ENCODE measurements at regions not wholly inside any gene's neighbourhood (a gene's known extent, or its start where the extent isn't known, plus 50 kb on each side); places are given as distances from the start of the nearest gene placed in this dataset.
"Not testable (repeated sequence)": the region's sequence is repeated elsewhere in the genome, so short reads cannot be mapped to it uniquely, and the experiment has no call there.

- H3K27ac ChIP-seq (ENCODE audit: low read depth, low read length) = no peak overlapping the region
- no peaks in the 10 kb centered on the region for H3K27me3 ChIP-seq (ENCODE audit: control insufficient read depth in 1 of 2, insufficient read depth in 2 of 2, low read length in 2 of 2)
- peaks cover 11 to 18% of the 10 kb centered on the region in 2 donors for H3K4me1 ChIP-seq (ENCODE audit: control insufficient read depth in 1 of 2, insufficient read depth in 2 of 2, low read length in 2 of 2)
- H3K4me3 ChIP-seq (ENCODE audit: low read depth in 1 of 2, low read length in 2 of 2) = no peak overlapping the region
- H3K9ac ChIP-seq (ENCODE audit: low read depth in 1 of 2, low read length in 2 of 2) = no peak overlapping the region
- no peaks in the 10 kb centered on the region for H3K9me3 ChIP-seq (ENCODE audit: control insufficient read depth in 1 of 2, low read length in 2 of 2)
- no peaks in the 10 kb centered on the region for H3K36me3 ChIP-seq (ENCODE audit: control insufficient read depth in 1 of 2, insufficient read depth in 2 of 2, low read length in 2 of 2)
Observed at GRCh38 chr6:40139447-40139846, 205.2 kb upstream of the MOCS1 start.

GRCh38 chr6:40138273-40138720 lies 204.0 kb upstream of the MOCS1 start:
- peaks cover 11 to 18% of the 10 kb centered on the region in 2 donors for H3K4me1 ChIP-seq (ENCODE audit: control insufficient read depth in 1 of 2, insufficient read depth in 2 of 2, low read length in 2 of 2)
- no peaks in the 10 kb centered on the region for H3K9me3 ChIP-seq (ENCODE audit: control insufficient read depth in 1 of 2, low read length in 2 of 2)
- no peaks in the 10 kb centered on the region for H3K27me3 ChIP-seq (ENCODE audit: control insufficient read depth in 1 of 2, insufficient read depth in 2 of 2, low read length in 2 of 2)
- no peak overlapping the region for H3K9ac ChIP-seq (ENCODE audit: low read depth in 1 of 2, low read length in 2 of 2)
- no peak overlapping the region for H3K27ac ChIP-seq (ENCODE audit: low read depth, low read length)
- no peaks in the 10 kb centered on the region for H3K36me3 ChIP-seq (ENCODE audit: control insufficient read depth in 1 of 2, insufficient read depth in 2 of 2, low read length in 2 of 2)
- H3K4me3 ChIP-seq (ENCODE audit: low read depth in 1 of 2, low read length in 2 of 2) = peak overlapping the region in 1 of 2 donors; percentile 23

- no peaks in the 10 kb centered on the region for H3K27me3 ChIP-seq (ENCODE audit: control insufficient read depth in 1 of 2, insufficient read depth in 2 of 2, low read length in 2 of 2)
- no peaks in the 10 kb centered on the region for H3K36me3 ChIP-seq (ENCODE audit: control insufficient read depth in 1 of 2, insufficient read depth in 2 of 2, low read length in 2 of 2)
- H3K9me3 ChIP-seq (ENCODE audit: control insufficient read depth in 1 of 2, low read length in 2 of 2) = no peaks in the 10 kb centered on the region
- H3K4me1 ChIP-seq (ENCODE audit: control insufficient read depth in 1 of 2, insufficient read depth in 2 of 2, low read length in 2 of 2) = peaks cover 11 to 18% of the 10 kb centered on the region in 2 donors
- no peak overlapping the region for H3K9ac ChIP-seq (ENCODE audit: low read depth in 1 of 2, low read length in 2 of 2)
- no peak overlapping the region for H3K4me3 ChIP-seq (ENCODE audit: low read depth in 1 of 2, low read length in 2 of 2)
- H3K27ac ChIP-seq (ENCODE audit: low read depth, low read length) = no peak overlapping the region
Observed at GRCh38 chr6:40135491-40136072, 201.3 kb upstream of the MOCS1 start.

DNA sequence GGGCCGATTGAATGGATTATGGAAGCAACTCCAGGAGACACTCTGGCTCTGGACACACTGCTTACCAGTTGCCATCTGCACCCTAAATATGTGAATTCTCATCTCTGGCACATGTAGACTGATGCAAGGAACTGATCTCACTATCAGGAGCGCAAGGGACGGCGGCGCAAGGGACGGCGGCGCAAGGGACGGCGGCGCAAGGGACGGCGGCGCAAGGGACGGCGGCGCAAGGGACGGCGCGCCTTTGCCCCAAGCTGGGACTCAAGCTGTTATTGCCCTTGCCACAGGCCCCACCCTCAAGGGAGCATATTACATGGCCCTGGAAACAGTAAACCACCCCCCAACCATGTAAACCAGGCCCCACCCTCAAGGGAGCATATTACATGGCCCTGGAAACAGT lies 199.7 kb upstream of the MOCS1 start:
- H3K9me3 ChIP-seq (ENCODE audit: control insufficient read depth in 1 of 2, low read length in 2 of 2); H3K4me3 ChIP-seq (ENCODE audit: low read depth in 1 of 2, low read length in 2 of 2); H3K36me3 ChIP-seq (ENCODE audit: control insufficient read depth in 1 of 2, insufficient read depth in 2 of 2, low read length in 2 of 2): not testable (repeated sequence)

DNA sequence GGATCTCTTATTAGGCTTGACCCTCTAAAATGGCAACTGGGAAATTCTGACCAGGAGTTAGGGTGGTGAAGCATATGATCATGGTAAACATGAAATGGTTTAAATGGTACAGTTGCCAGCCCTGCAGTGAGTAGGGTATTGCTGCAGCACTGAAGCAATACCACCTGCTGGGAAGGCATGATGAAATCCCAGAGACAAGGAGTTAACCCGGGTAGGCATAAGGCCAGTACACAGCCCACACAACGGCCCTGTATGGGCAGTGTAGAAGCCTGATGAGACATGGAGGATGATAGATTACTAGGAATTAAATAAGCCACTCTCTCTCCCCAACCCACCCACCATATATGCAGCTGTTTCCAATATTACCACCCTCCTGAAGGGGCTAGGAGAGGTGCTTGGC lies 197.4 kb upstream of the MOCS1 start:
- Histone ChIP-seq H3K36me3 (ENCODE audit: control insufficient read depth in 1 of 2, insufficient read depth in 2 of 2, low read length in 2 of 2) (no peaks in the 10 kb centered on the region), H3K4me1 (ENCODE audit: control insufficient read depth in 1 of 2, insufficient read depth in 2 of 2, low read length in 2 of 2) (no peaks in the 10 kb centered on the region), H3K27ac (ENCODE audit: low read depth, low read length) (no peak overlapping the region)

More for the DNA sequence above, 199.7 kb upstream of the MOCS1 start:
- H3K27me3 ChIP-seq (ENCODE audit: control insufficient read depth in 1 of 2, insufficient read depth in 2 of 2, low read length in 2 of 2); H3K27ac ChIP-seq (ENCODE audit: low read depth, low read length); H3K9ac ChIP-seq (ENCODE audit: low read depth in 1 of 2, low read length in 2 of 2): not testable (repeated sequence)
- peaks cover 10 to 15% of the 10 kb centered on the region in 2 donors for H3K4me1 ChIP-seq (ENCODE audit: control insufficient read depth in 1 of 2, insufficient read depth in 2 of 2, low read length in 2 of 2)

GRCh38 chr6:40128127-40128526 lies 193.9 kb upstream of the MOCS1 start:
- H3K27me3 ChIP-seq (ENCODE audit: control insufficient read depth in 1 of 2, insufficient read depth in 2 of 2, low read length in 2 of 2) = no peaks in the 10 kb centered on the region
- H3K9ac ChIP-seq (ENCODE audit: low read depth in 1 of 2, low read length in 2 of 2) = no peak overlapping the region
- H3K9me3 ChIP-seq (ENCODE audit: control insufficient read depth in 1 of 2, low read length in 2 of 2) = no peaks in the 10 kb centered on the region
- H3K27ac ChIP-seq (ENCODE audit: low read depth, low read length) = no peak overlapping the region
- H3K4me3 ChIP-seq (ENCODE audit: low read depth in 1 of 2, low read length in 2 of 2) = no peak overlapping the region
- H3K36me3 ChIP-seq (ENCODE audit: control insufficient read depth in 1 of 2, insufficient read depth in 2 of 2, low read length in 2 of 2) = no peaks in the 10 kb centered on the region
- no peaks in the 10 kb centered on the region for H3K4me1 ChIP-seq (ENCODE audit: control insufficient read depth in 1 of 2, insufficient read depth in 2 of 2, low read length in 2 of 2)

More for the DNA sequence above, 197.4 kb upstream of the MOCS1 start:
- H3K9ac ChIP-seq (ENCODE audit: low read depth in 1 of 2, low read length in 2 of 2) = no peak overlapping the region
- H3K9me3 ChIP-seq (ENCODE audit: control insufficient read depth in 1 of 2, low read length in 2 of 2) = no peaks in the 10 kb centered on the region
- H3K27me3 ChIP-seq (ENCODE audit: control insufficient read depth in 1 of 2, insufficient read depth in 2 of 2, low read length in 2 of 2) = no peaks in the 10 kb centered on the region
- no peak overlapping the region for H3K4me3 ChIP-seq (ENCODE audit: low read depth in 1 of 2, low read length in 2 of 2)

- H3K27me3 ChIP-seq (ENCODE audit: control insufficient read depth in 1 of 2, insufficient read depth in 2 of 2, low read length in 2 of 2) = no peaks in the 10 kb centered on the region
- H3K4me1 ChIP-seq (ENCODE audit: control insufficient read depth in 1 of 2, insufficient read depth in 2 of 2, low read length in 2 of 2) = peaks cover under 1 to 2% of the 10 kb centered on the region in 2 donors
- H3K27ac ChIP-seq (ENCODE audit: low read depth, low read length) = no peak overlapping the region
- no peak overlapping the region for H3K9ac ChIP-seq (ENCODE audit: low read depth in 1 of 2, low read length in 2 of 2)
- H3K4me3 ChIP-seq (ENCODE audit: low read depth in 1 of 2, low read length in 2 of 2) = no peak overlapping the region
- no peaks in the 10 kb centered on the region for H3K9me3 ChIP-seq (ENCODE audit: control insufficient read depth in 1 of 2, low read length in 2 of 2)
- no peaks in the 10 kb centered on the region for H3K36me3 ChIP-seq (ENCODE audit: control insufficient read depth in 1 of 2, insufficient read depth in 2 of 2, low read length in 2 of 2)
Observed at GRCh38 chr6:40125680-40126394, 191.6 kb upstream of the MOCS1 start.

GRCh38 chr6:40124924-40125323 lies 190.7 kb upstream of the MOCS1 start:
- Histone ChIP-seq H3K9ac (ENCODE audit: low read depth in 1 of 2, low read length in 2 of 2) (no peak overlapping the region), H3K27ac (ENCODE audit: low read depth, low read length) (no peak overlapping the region), H3K36me3 (ENCODE audit: control insufficient read depth in 1 of 2, insufficient read depth in 2 of 2, low read length in 2 of 2) (no peaks in the 10 kb centered on the region), H3K9me3 (ENCODE audit: control insufficient read depth in 1 of 2, low read length in 2 of 2) (no peaks in the 10 kb centered on the region), H3K27me3 (ENCODE audit: control insufficient read depth in 1 of 2, insufficient read depth in 2 of 2, low read length in 2 of 2) (no peaks in the 10 kb centered on the region), H3K4me1 (ENCODE audit: control insufficient read depth in 1 of 2, insufficient read depth in 2 of 2, low read length in 2 of 2) (peaks cover 5 to 11% of the 10 kb centered on the region in 2 donors), H3K4me3 (ENCODE audit: low read depth in 1 of 2, low read length in 2 of 2) (no peak overlapping the region)

GRCh38 chr6:40116832-40117231 lies 182.6 kb upstream of the MOCS1 start:
- no peak overlapping the region for H3K4me3 ChIP-seq (ENCODE audit: low read depth in 1 of 2, low read length in 2 of 2)
- no peaks in the 10 kb centered on the region for H3K36me3 ChIP-seq (ENCODE audit: control insufficient read depth in 1 of 2, insufficient read depth in 2 of 2, low read length in 2 of 2)
- no peak overlapping the region for H3K9ac ChIP-seq (ENCODE audit: low read depth in 1 of 2, low read length in 2 of 2)
- H3K27me3 ChIP-seq (ENCODE audit: control insufficient read depth in 1 of 2, insufficient read depth in 2 of 2, low read length in 2 of 2) = no peaks in the 10 kb centered on the region
- no peak overlapping the region for H3K27ac ChIP-seq (ENCODE audit: low read depth, low read length)
- peaks cover 9 to 17% of the 10 kb centered on the region in 2 donors for H3K4me1 ChIP-seq (ENCODE audit: control insufficient read depth in 1 of 2, insufficient read depth in 2 of 2, low read length in 2 of 2)
- H3K9me3 ChIP-seq (ENCODE audit: control insufficient read depth in 1 of 2, low read length in 2 of 2) = no peaks in the 10 kb centered on the region

GRCh38 chr6:40112350-40112749 lies 178.1 kb upstream of the MOCS1 start:
- no peak overlapping the region for H3K4me3 ChIP-seq (ENCODE audit: low read depth in 1 of 2, low read length in 2 of 2)
- H3K27ac ChIP-seq (ENCODE audit: low read depth, low read length) = no peak overlapping the region
- no peaks in the 10 kb centered on the region for H3K27me3 ChIP-seq (ENCODE audit: control insufficient read depth in 1 of 2, insufficient read depth in 2 of 2, low read length in 2 of 2)
- H3K9me3 ChIP-seq (ENCODE audit: control insufficient read depth in 1 of 2, low read length in 2 of 2) = peaks cover 1 to 7% of the 10 kb centered on the region in 2 donors
- no peaks in the 10 kb centered on the region for H3K36me3 ChIP-seq (ENCODE audit: control insufficient read depth in 1 of 2, insufficient read depth in 2 of 2, low read length in 2 of 2)
- H3K9ac ChIP-seq (ENCODE audit: low read depth in 1 of 2, low read length in 2 of 2) = no peak overlapping the region
- peaks cover 0 to 18% of the 10 kb centered on the region in 2 donors for H3K4me1 ChIP-seq (ENCODE audit: control insufficient read depth in 1 of 2, insufficient read depth in 2 of 2, low read length in 2 of 2)

Data from duodenal mucosa (tissue), 2 donors.